ENCODE measurements at regions not wholly inside any gene's neighbourhood (a gene's known extent, or its start where the extent isn't known, plus 50 kb on each side); places are given as distances from the start of the nearest gene placed in this dataset.

GRCh38 chr1:149844650-149845255, 54.6 kb upstream of the BOLA1 start:
- TF ChIP-seq RNF2 (IDR thresholded peaks at IDR 0.05) (no peak), ZEB2 (IDR thresholded peaks at IDR 0.05) (no peak), ZBTB9 (CRISPR knock-in tag; IDR thresholded peaks at IDR 0.05) (no peak)
- TF ChIP-seq, protein P1, sequence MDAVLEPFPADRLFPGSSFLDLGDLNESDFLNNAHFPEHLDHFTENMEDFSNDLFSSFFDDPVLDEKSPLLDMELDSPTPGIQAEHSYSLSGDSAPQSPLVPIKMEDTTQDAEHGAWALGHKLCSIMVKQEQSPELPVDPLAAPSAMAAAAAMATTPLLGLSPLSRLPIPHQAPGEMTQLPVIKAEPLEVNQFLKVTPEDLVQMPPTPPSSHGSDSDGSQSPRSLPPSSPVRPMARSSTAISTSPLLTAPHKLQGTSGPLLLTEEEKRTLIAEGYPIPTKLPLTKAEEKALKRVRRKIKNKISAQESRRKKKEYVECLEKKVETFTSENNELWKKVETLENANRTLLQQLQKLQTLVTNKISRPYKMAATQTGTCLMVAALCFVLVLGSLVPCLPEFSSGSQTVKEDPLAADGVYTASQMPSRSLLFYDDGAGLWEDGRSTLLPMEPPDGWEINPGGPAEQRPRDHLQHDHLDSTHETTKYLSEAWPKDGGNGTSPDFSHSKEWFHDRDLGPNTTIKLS (IDR thresholded peaks at IDR 0.05; ENCODE audit: borderline replicate concordance, low read depth) = no peak
